ENCODE measurements at regions not wholly inside any gene's neighbourhood (a gene's known extent, or its start where the extent isn't known, plus 50 kb on each side); places are given as distances from the start of the nearest gene placed in this dataset.

DNA sequence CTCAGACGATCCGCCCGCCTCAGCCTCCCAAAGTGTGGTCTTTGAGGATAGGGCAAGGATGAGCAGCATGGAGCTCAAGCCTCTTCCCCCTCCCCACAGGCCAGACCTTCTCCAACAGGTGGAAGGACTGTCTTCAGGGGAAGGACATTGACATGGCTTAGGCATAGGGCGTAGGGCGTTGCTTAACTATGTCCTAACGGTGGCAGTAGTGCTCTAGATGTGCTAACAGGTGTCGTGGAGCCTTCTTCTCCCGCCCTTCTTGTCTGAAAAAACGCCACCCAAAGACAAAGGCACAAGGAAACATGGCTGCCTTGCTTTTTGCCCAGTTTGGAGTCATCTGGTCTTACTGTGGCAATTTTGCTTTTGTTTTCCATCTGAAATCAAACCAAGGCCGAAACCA lies 219.8 kb downstream of the OR13H1 start:
- Histone ChIP-seq H3K4me1 (ENCODE audit: control insufficient read depth, insufficient read depth, low read length, poor library complexity, severe bottlenecking) (no peaks in the 10 kb centered on the region), H3K27me3 (replicated peaks; ENCODE audit: control insufficient read depth, insufficient read depth, low read length, poor library complexity, severe bottlenecking) (no peaks in the 10 kb centered on the region), H3K4me3 (ENCODE audit: insufficient read depth, low read depth, low read length, poor library complexity, severe bottlenecking) (peak overlapping the region; percentile 39), H3K27ac (ENCODE audit: insufficient read depth, low read length, poor library complexity, severe bottlenecking) (no peak overlapping the region), H3K36me3 (ENCODE audit: control insufficient read depth, insufficient read depth, low read length) (no peaks in the 10 kb centered on the region), H3K9me3 (ENCODE audit: control insufficient read depth, low read length) (no peaks in the 10 kb centered on the region)
- peak in 1 of 3 donors; percentile 70 for DNase-seq

DNA sequence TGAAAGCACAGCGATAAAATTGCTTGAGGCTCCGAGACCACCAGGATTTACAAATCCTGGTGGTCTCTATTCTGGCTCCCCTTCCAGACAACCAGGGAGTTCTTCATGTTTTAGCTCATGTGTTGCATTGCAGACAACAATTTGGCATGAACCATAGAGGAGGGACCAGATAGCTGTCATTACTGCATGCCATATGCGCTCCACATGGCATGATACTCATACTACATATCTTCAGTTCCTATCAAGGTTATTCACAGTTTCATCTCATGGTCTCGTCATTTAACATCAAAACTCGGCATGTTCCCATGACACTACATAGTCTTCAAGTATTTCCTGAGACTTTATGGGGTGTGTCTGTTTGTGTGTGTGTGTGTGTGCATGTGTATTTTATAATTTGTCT lies 220.3 kb downstream of the OR13H1 start:
- H3K27ac ChIP-seq (ENCODE audit: insufficient read depth, low read length, poor library complexity, severe bottlenecking), result no peak overlapping the region
- no peaks in the 10 kb centered on the region for H3K36me3 ChIP-seq (ENCODE audit: control insufficient read depth, insufficient read depth, low read length)
- no peaks in the 10 kb centered on the region for H3K27me3 ChIP-seq (replicated peaks; ENCODE audit: control insufficient read depth, insufficient read depth, low read length, poor library complexity, severe bottlenecking)
- no peaks in the 10 kb centered on the region for H3K4me1 ChIP-seq (ENCODE audit: control insufficient read depth, insufficient read depth, low read length, poor library complexity, severe bottlenecking)
- H3K4me3 ChIP-seq (ENCODE audit: insufficient read depth, low read depth, low read length, poor library complexity, severe bottlenecking), result peak overlapping the region; percentile 39
- no peak for DNase-seq
- H3K9me3 ChIP-seq (ENCODE audit: control insufficient read depth, low read length), result no peaks in the 10 kb centered on the region

DNA sequence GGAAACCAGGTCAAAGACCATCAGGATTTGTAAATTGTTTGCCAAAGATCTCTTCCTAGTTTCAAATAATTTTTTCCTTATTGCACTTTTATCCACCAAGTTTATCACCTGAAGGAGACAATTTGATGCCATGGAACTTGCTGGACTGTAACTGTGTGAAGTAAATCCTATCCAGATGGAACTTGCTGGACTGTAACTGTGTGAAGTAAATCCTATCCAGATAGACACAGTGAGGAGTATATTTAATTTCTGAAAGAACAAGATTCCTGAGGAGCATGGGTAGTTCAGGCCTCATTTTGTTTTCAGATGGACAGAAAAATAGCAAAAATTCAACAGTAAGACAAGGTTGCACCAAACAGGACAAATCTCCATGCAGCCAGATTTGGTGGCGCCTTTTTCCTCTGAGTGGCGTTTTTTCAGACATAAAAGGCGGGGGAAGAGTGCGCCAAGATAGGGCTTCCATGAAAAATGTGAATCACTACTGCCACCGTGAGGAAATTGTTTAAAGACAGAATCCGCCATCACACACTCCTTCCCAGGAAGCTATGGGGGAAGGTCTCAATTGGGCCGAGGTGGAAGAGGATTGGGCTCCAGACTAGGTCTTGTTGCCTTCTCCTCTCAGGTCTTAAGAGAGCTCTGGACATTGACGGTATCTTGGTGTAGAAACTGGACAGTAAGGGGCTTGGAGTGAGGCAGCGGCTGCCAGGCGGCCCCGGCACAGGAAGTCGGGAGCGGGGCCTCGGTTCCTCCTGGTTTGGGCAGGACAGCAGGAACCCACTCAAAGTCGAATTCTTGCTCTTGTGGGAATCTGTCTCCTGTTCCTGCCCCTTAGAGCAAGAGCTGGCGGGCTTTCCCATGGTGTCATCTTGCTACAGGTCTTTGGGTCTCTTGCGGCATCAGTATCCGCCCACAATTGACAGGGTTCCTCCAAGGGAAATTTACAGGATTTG lies 234.7 kb downstream of the OR13H1 start:
- Histone ChIP-seq H3K36me3 (ENCODE audit: control insufficient read depth, insufficient read depth, low read length) (no peaks in the 10 kb centered on the region), H3K27ac (ENCODE audit: insufficient read depth, low read length, poor library complexity, severe bottlenecking) (no peak overlapping the region), H3K4me1 (ENCODE audit: control insufficient read depth, insufficient read depth, low read length, poor library complexity, severe bottlenecking) (no peaks in the 10 kb centered on the region), H3K9me3 (ENCODE audit: control insufficient read depth, low read length) (no peaks in the 10 kb centered on the region), H3K27me3 (replicated peaks; ENCODE audit: control insufficient read depth, insufficient read depth, low read length, poor library complexity, severe bottlenecking) (no peaks in the 10 kb centered on the region), H3K4me3 (ENCODE audit: insufficient read depth, low read depth, low read length, poor library complexity, severe bottlenecking) (peak overlapping the region; percentile 51)
- DNase-seq, result peak in 1 of 3 donors; percentile 59

DNA sequence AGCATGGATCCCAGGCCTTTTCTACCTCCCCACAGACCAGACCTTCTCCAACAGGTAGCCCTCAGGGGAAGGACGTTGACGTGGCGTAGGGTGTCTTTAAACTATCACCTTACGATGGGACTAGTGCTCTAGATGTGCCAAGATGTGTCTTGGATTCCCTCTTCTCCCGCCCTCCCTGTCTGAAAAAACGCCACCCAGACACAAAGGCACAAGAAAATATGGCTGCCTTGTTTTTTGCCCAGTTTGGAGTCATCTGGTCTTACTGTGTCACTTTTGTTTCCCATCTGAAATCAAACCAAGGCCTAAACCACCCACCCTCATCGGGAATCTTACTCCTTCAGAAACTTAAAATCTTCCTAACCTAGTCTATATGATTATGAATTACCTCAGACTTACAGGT lies 235.4 kb downstream of the OR13H1 start:
- Histone ChIP-seq H3K27ac (ENCODE audit: insufficient read depth, low read length, poor library complexity, severe bottlenecking) (no peak overlapping the region), H3K27me3 (replicated peaks; ENCODE audit: control insufficient read depth, insufficient read depth, low read length, poor library complexity, severe bottlenecking) (no peaks in the 10 kb centered on the region), H3K9me3 (ENCODE audit: control insufficient read depth, low read length) (no peaks in the 10 kb centered on the region), H3K4me3 (ENCODE audit: insufficient read depth, low read depth, low read length, poor library complexity, severe bottlenecking) (no peak overlapping the region), H3K36me3 (ENCODE audit: control insufficient read depth, insufficient read depth, low read length) (no peaks in the 10 kb centered on the region), H3K4me1 (ENCODE audit: control insufficient read depth, insufficient read depth, low read length, poor library complexity, severe bottlenecking) (no peaks in the 10 kb centered on the region)
- no peak for DNase-seq

DNA sequence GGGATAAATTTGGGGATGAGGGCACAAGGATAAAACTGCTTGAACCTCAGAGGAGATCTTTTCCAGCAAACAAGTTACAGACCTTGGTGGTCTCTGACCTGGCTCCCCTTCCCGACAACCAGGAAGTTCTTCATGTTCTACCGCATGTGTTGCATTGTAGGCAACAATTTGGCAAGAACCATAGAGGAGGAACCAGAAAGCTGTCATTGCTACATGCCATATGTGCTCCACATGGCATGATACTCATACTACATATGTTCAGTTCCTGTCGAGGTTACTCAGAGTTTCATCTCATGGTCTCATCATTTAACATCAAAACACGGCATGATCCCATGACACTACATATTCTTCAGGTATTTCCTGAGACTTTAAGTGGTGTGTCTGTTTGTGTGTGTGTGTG lies 235.9 kb downstream of the OR13H1 start:
- H3K27me3 ChIP-seq (replicated peaks; ENCODE audit: control insufficient read depth, insufficient read depth, low read length, poor library complexity, severe bottlenecking), result no peaks in the 10 kb centered on the region
- no peak for DNase-seq
- no peaks in the 10 kb centered on the region for H3K4me1 ChIP-seq (ENCODE audit: control insufficient read depth, insufficient read depth, low read length, poor library complexity, severe bottlenecking)
- H3K4me3 ChIP-seq (ENCODE audit: insufficient read depth, low read depth, low read length, poor library complexity, severe bottlenecking), result no peak overlapping the region
- H3K27ac ChIP-seq (ENCODE audit: insufficient read depth, low read length, poor library complexity, severe bottlenecking), result no peak overlapping the region
- no peaks in the 10 kb centered on the region for H3K36me3 ChIP-seq (ENCODE audit: control insufficient read depth, insufficient read depth, low read length)
- no peaks in the 10 kb centered on the region for H3K9me3 ChIP-seq (ENCODE audit: control insufficient read depth, low read length)

DNA sequence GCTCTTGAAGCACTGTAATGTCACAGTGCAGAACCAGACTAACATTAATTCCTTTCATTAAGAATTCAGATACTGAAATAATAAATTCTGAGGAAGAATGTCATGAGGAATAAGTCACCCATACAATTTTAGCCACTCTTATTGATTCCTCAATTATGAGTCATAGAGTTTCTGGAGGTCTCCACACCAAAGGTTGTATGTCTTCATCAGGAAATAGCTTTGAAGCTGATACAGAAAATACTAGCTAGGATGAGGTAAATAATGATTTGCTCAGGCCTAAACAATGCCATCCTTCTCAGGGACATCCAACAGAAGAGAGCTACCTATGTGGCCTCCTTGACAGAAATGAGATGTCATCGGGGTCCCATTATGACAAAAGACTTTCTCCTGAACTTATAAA lies 238.8 kb downstream of the OR13H1 start:
- no peaks in the 10 kb centered on the region for H3K9me3 ChIP-seq (ENCODE audit: control insufficient read depth, low read length)
- no peaks in the 10 kb centered on the region for H3K27me3 ChIP-seq (replicated peaks; ENCODE audit: control insufficient read depth, insufficient read depth, low read length, poor library complexity, severe bottlenecking)
- no peaks in the 10 kb centered on the region for H3K4me1 ChIP-seq (ENCODE audit: control insufficient read depth, insufficient read depth, low read length, poor library complexity, severe bottlenecking)
- no peak for DNase-seq
- H3K27ac ChIP-seq (ENCODE audit: insufficient read depth, low read length, poor library complexity, severe bottlenecking), result no peak overlapping the region
- H3K4me3 ChIP-seq (ENCODE audit: insufficient read depth, low read depth, low read length, poor library complexity, severe bottlenecking), result no peak overlapping the region
- no peaks in the 10 kb centered on the region for H3K36me3 ChIP-seq (ENCODE audit: control insufficient read depth, insufficient read depth, low read length)

DNA sequence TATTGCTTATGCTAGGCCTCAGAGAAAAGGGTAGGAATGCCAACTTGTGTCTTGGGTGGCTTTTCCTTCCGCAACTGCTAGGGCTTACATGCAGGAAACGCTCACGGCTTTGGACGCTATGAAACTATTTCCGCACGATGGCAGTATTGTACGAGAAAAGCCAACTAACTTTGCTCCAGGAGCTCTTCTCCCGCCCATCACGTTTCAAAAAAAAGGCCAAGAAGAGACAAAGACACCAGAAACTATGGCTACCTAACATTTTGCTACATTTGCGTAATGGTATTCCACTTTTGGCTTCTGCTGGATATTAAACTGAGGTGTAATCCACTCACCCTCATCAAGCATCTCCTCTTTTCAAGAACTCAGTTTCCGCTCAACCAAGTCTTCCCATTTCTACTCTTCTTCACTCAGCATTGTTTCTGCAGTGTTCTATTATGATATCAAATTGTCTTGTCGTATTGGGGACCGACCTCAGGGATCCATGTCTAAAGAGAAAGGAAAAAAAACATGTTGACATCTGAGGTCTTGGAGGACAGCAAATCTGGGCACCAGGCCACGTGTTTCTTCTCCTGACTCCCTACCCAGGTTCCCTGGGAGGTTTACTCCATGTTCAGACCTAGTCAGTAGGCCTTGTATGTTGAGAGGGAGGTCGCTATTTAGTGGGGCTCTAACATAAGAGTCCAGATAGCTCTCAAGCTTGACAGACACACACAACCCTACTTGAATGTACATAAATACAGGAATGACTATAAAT lies 239.4 kb upstream of the STK26 start:
- H3K27me3 ChIP-seq (replicated peaks; ENCODE audit: control insufficient read depth, insufficient read depth, low read length, poor library complexity, severe bottlenecking), result no peaks in the 10 kb centered on the region
- no peaks in the 10 kb centered on the region for H3K9me3 ChIP-seq (ENCODE audit: control insufficient read depth, low read length)
- no peaks in the 10 kb centered on the region for H3K36me3 ChIP-seq (ENCODE audit: control insufficient read depth, insufficient read depth, low read length)
- H3K4me1 ChIP-seq (ENCODE audit: control insufficient read depth, insufficient read depth, low read length, poor library complexity, severe bottlenecking), result no peaks in the 10 kb centered on the region
- H3K27ac ChIP-seq (ENCODE audit: insufficient read depth, low read length, poor library complexity, severe bottlenecking), result no peak overlapping the region
- H3K4me3 ChIP-seq (ENCODE audit: insufficient read depth, low read depth, low read length, poor library complexity, severe bottlenecking), result no peak overlapping the region
- peak in 1 of 3 donors; percentile 54 for DNase-seq

DNA sequence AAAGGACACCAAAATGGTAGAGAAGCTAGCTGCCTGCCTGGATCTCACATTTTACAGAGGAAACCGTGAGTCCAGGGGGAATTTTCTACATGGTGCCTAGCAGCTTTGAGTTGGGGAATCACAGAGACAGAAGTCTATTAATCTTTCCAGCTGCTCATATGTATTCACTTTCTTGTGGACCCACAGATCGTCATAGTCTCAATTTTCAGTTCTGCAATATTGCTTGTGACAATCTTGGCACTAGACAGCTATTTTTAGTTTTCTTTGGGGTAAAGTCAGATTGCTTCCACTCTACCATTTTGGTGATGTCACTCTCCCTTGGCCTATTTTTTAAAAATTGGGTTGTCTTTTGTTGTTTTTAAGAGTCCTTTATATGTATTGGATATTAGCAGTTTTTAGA lies 233.4 kb upstream of the STK26 start:
- Histone ChIP-seq H3K4me3 (ENCODE audit: insufficient read depth, low read depth, low read length, poor library complexity, severe bottlenecking) (no peak overlapping the region), H3K9me3 (ENCODE audit: control insufficient read depth, low read length) (no peaks in the 10 kb centered on the region), H3K27ac (ENCODE audit: insufficient read depth, low read length, poor library complexity, severe bottlenecking) (no peak overlapping the region), H3K36me3 (ENCODE audit: control insufficient read depth, insufficient read depth, low read length) (no peaks in the 10 kb centered on the region), H3K4me1 (ENCODE audit: control insufficient read depth, insufficient read depth, low read length, poor library complexity, severe bottlenecking) (no peaks in the 10 kb centered on the region), H3K27me3 (replicated peaks; ENCODE audit: control insufficient read depth, insufficient read depth, low read length, poor library complexity, severe bottlenecking) (no peaks in the 10 kb centered on the region)
- no peak for DNase-seq

DNA sequence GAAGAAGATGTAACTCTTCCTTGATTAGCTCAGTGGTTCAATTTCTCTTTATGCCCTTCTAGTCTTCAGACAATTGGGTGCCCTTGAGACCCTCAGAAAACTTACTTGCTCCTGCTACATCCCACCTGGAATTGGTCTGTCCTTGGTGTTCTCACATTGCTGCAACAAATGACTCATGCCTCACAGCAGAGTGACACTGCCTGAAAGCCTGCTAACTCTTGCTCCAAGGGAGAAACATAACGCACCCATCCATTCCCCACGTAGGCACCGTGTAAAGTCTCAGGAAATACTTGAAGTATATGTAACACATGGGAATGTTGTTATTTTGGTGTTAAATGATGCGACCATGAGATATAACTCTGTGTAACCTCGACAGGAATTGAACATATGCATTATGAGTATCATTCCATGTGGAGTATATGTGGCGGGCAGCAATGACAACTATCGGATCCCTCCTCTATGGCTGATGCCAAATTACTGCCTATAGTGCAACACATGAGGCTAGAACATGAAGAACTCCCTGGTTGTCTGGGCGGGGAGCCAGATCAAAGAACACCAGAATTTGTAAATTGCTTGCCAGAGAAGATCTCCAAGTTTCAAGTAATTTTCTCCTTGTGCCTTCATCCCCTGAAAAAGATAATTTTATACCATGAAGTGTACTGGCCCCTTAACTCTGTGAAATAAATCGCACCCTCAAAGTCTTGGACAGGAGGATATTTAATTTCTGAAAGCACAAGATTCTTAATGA lies 231.3 kb upstream of the STK26 start:
- no peak overlapping the region for H3K27ac ChIP-seq (ENCODE audit: insufficient read depth, low read length, poor library complexity, severe bottlenecking)
- peak overlapping the region; percentile 45 for H3K4me3 ChIP-seq (ENCODE audit: insufficient read depth, low read depth, low read length, poor library complexity, severe bottlenecking)
- H3K4me1 ChIP-seq (ENCODE audit: control insufficient read depth, insufficient read depth, low read length, poor library complexity, severe bottlenecking), result no peaks in the 10 kb centered on the region
- DNase-seq, result no peak
- no peaks in the 10 kb centered on the region for H3K27me3 ChIP-seq (replicated peaks; ENCODE audit: control insufficient read depth, insufficient read depth, low read length, poor library complexity, severe bottlenecking)
- H3K36me3 ChIP-seq (ENCODE audit: control insufficient read depth, insufficient read depth, low read length), result no peaks in the 10 kb centered on the region
- no peaks in the 10 kb centered on the region for H3K9me3 ChIP-seq (ENCODE audit: control insufficient read depth, low read length)
